ENCODE measurements at regions not wholly inside any gene's neighbourhood (a gene's known extent, or its start where the extent isn't known, plus 50 kb on each side); places are given as distances from the start of the nearest gene placed in this dataset.
"Not testable (repeated sequence)": the region's sequence is repeated elsewhere in the genome, so short reads cannot be mapped to it uniquely, and the experiment has no call there.

GRCh38 chr5:13081116-13081515, 863.4 kb downstream of the DNAH5 start:
- no peak for DNase-seq (ENCODE audit: extremely low spot score, unreplicated experiment)
- no peaks in the 10 kb centered on the region for H3K9me3 Mint-ChIP-seq (ENCODE audit: unreplicated experiment)
- no peak for TF ChIP-seq CTCF (IDR thresholded peaks at IDR 0.05)
- H3K4me3 Mint-ChIP-seq (ENCODE audit: unreplicated experiment) = no peak overlapping the region
- no peaks in the 10 kb centered on the region for H3K36me3 Mint-ChIP-seq (ENCODE audit: unreplicated experiment)
- H3K4me1 Mint-ChIP-seq (ENCODE audit: unreplicated experiment) = no peaks in the 10 kb centered on the region
- no peak overlapping the region for H3K27ac Mint-ChIP-seq (ENCODE audit: unreplicated experiment)
- H3K27me3 Mint-ChIP-seq (ENCODE audit: unreplicated experiment) = no peaks in the 10 kb centered on the region

GRCh38 chr5:13072936-13073335, 871.6 kb downstream of the DNAH5 start:
- H3K9me3 Mint-ChIP-seq (ENCODE audit: unreplicated experiment) = peaks cover 25% of the 10 kb centered on the region
- H3K36me3 Mint-ChIP-seq (ENCODE audit: unreplicated experiment); H3K27ac Mint-ChIP-seq (ENCODE audit: unreplicated experiment); H3K4me1 Mint-ChIP-seq (ENCODE audit: unreplicated experiment); H3K27me3 Mint-ChIP-seq (ENCODE audit: unreplicated experiment); H3K4me3 Mint-ChIP-seq (ENCODE audit: unreplicated experiment); DNase-seq (ENCODE audit: extremely low spot score, unreplicated experiment): not testable (repeated sequence)

GRCh38 chr5:13063088-13063487, 881.4 kb downstream of the DNAH5 start:
- Mint-ChIP-seq H3K27me3 (ENCODE audit: unreplicated experiment) (no peaks in the 10 kb centered on the region), H3K4me1 (ENCODE audit: unreplicated experiment) (no peaks in the 10 kb centered on the region), H3K27ac (ENCODE audit: unreplicated experiment) (no peak overlapping the region), H3K4me3 (ENCODE audit: unreplicated experiment) (no peak overlapping the region), H3K36me3 (ENCODE audit: unreplicated experiment) (no peaks in the 10 kb centered on the region), H3K9me3 (ENCODE audit: unreplicated experiment) (no peaks in the 10 kb centered on the region)
- no peak for DNase-seq (ENCODE audit: extremely low spot score, unreplicated experiment)
- no peak for TF ChIP-seq CTCF (IDR thresholded peaks at IDR 0.05)

- Mint-ChIP-seq H3K4me3 (ENCODE audit: unreplicated experiment) (no peak overlapping the region), H3K9me3 (ENCODE audit: unreplicated experiment) (no peaks in the 10 kb centered on the region), H3K4me1 (ENCODE audit: unreplicated experiment) (no peaks in the 10 kb centered on the region), H3K27me3 (ENCODE audit: unreplicated experiment) (no peaks in the 10 kb centered on the region), H3K27ac (ENCODE audit: unreplicated experiment) (no peak overlapping the region), H3K36me3 (ENCODE audit: unreplicated experiment) (no peaks in the 10 kb centered on the region)
- no peak for TF ChIP-seq CTCF (IDR thresholded peaks at IDR 0.05)
- DNase-seq (ENCODE audit: extremely low spot score, unreplicated experiment) = no peak
Observed at GRCh38 chr5:13045897-13046551, 898.5 kb downstream of the DNAH5 start.

- DNase-seq (ENCODE audit: extremely low spot score, unreplicated experiment) = no peak
- H3K27ac Mint-ChIP-seq (ENCODE audit: unreplicated experiment) = no peak overlapping the region
Observed at GRCh38 chr5:13034061-13034460, 910.4 kb downstream of the DNAH5 start.

More at GRCh38 chr5:13034061-13034460, 910.4 kb downstream of the DNAH5 start:
- no peak for TF ChIP-seq CTCF (IDR thresholded peaks at IDR 0.05)
- Mint-ChIP-seq H3K9me3 (ENCODE audit: unreplicated experiment) (no peaks in the 10 kb centered on the region), H3K4me3 (ENCODE audit: unreplicated experiment) (no peak overlapping the region), H3K36me3 (ENCODE audit: unreplicated experiment) (no peaks in the 10 kb centered on the region), H3K4me1 (ENCODE audit: unreplicated experiment) (no peaks in the 10 kb centered on the region), H3K27me3 (ENCODE audit: unreplicated experiment) (no peaks in the 10 kb centered on the region)
